ENCODE measurements at regions not wholly inside any gene's neighbourhood (a gene's known extent, or its start where the extent isn't known, plus 50 kb on each side); places are given as distances from the start of the nearest gene placed in this dataset.

DNA sequence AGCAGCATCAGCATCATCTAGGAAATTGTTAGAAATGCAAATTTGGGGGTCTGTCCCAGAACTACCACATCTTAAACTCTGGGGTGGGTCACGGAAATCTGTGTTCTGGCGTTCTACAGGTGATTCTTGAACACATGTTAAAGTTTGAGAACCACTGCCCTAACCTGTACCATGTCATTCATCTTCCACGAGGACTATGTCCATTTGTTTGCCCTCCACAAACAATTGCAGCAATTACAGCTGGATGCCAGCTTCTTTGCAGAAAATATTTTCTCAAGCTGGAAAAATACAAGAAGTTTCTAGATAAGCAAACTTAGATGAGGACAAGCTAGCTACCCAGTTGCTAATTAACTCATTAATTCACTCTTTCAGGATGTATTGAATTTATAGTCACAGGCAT, 54.1 kb downstream of the MAFB start:
- no peak overlapping the region for H3K4me3 ChIP-seq
- no peaks in the 10 kb centered on the region for H3K9me3 ChIP-seq
- H3K4me1 ChIP-seq: no peaks in the 10 kb centered on the region
- no peak overlapping the region for H3K27ac ChIP-seq
- WGBS, 2 donors: 76 to 78% methylated on average over 3 of the region's 3 CpGs
- no peaks in the 10 kb centered on the region for H3K36me3 ChIP-seq
- no peaks in the 10 kb centered on the region for H3K27me3 ChIP-seq
- TF ChIP-seq CTCF (IDR thresholded peaks at IDR 0.05) (no peak), EP300 (IDR thresholded peaks at IDR 0.05) (no peak), POLR2A (IDR thresholded peaks at IDR 0.05) (no peak)
- DNase-seq (ENCODE audit: low spot score in 2 of 2): no peak

- TF ChIP-seq POLR2A (IDR thresholded peaks at IDR 0.05) (no peak), CTCF (IDR thresholded peaks at IDR 0.05) (no peak), EP300 (IDR thresholded peaks at IDR 0.05) (no peak)
- Histone ChIP-seq H3K4me3 (no peak overlapping the region), H3K9me3 (no peaks in the 10 kb centered on the region), H3K27ac (no peak overlapping the region), H3K36me3 (no peaks in the 10 kb centered on the region), H3K27me3 (no peaks in the 10 kb centered on the region), H3K4me1 (no peaks in the 10 kb centered on the region)
- no peak for DNase-seq (ENCODE audit: low spot score in 2 of 2)
- WGBS, 2 donors: 64 to 76% methylated on average over 5 of the region's 5 CpGs
Measured at GRCh38 chr20:40633123-40633850, 55.7 kb downstream of the MAFB start.

DNA sequence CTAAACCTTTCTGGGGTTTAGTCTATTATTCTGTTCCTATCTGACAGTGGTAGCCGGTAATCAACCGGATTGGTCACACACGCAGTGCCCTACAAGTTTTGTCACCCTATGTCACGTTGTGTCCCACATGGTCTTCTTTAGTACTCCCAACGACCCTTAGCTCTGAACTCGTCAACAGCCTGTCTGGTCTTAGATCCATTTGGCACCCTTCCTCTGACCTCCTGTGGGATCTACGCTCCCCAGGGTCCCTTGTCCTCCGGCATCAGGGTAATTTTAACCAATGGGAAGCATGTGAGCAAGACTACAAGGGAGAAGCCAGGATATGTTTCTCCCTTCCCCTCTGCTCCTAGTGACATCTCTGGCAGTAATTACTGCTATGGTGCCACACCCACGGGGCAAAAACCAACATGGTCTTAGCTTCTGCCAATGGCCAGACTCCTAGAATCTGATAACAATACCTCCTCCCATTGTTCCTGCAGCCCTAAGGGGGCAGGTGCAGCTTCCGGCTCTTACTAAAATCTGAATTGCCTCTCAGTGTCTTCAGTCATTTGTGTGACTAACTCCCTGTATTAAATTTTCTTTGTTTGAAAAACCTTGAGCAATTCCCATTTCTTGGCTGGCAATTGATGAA, 56.6 kb downstream of the MAFB start:
- H3K27me3 ChIP-seq: no peaks in the 10 kb centered on the region
- no peak overlapping the region for H3K4me3 ChIP-seq
- H3K9me3 ChIP-seq: peaks cover 0 to 4% (median 0%) of the 10 kb centered on the region in 4 donors
- no peaks in the 10 kb centered on the region for H3K4me1 ChIP-seq
- 78 to 81% methylated on average over 10 of the region's 10 CpGs for WGBS, 2 donors
- no peak for DNase-seq (ENCODE audit: low spot score in 2 of 2)
- no peak overlapping the region for H3K27ac ChIP-seq
- no peaks in the 10 kb centered on the region for H3K36me3 ChIP-seq
- TF ChIP-seq POLR2A (IDR thresholded peaks at IDR 0.05) (no peak), EP300 (IDR thresholded peaks at IDR 0.05) (no peak), CTCF (IDR thresholded peaks at IDR 0.05) (no peak)

- TF ChIP-seq POLR2A (IDR thresholded peaks at IDR 0.05) (no peak), CTCF (IDR thresholded peaks at IDR 0.05) (no peak), EP300 (IDR thresholded peaks at IDR 0.05) (no peak)
- no peak for DNase-seq (ENCODE audit: low spot score in 2 of 2)
- Histone ChIP-seq H3K4me3 (no peak overlapping the region), H3K27me3 (no peaks in the 10 kb centered on the region), H3K9me3 (peaks cover 0 to 10% (median 0%) of the 10 kb centered on the region in 4 donors), H3K27ac (no peak overlapping the region), H3K4me1 (no peaks in the 10 kb centered on the region), H3K36me3 (no peaks in the 10 kb centered on the region)
- WGBS, 2 donors: 88 to 90% methylated on average over 10 of the region's 10 CpGs
Measured at GRCh38 chr20:40631119-40631631, 57.9 kb downstream of the MAFB start.

DNA sequence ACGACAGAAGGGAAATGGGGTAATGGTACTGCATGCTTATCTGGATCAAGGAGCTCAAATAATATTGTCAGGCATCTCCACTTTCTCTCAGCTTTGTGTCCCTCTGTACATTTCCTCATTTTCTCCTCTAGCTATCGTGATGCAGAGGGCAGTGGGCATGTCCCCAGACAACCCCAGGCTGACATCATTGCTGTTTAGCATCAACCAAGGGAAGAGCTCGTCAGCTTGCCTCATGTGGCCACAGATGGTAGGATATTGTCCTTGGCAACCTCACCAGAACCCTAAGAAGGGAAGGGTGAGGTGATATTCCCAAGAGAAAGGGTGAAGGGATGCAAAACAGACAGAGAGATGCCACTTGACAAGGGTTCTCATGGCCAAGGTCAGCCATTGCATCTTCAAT, 58.3 kb downstream of the MAFB start:
- H3K27me3 ChIP-seq: no peaks in the 10 kb centered on the region
- H3K27ac ChIP-seq: no peak overlapping the region
- H3K9me3 ChIP-seq: peaks cover 0 to 15% (median 0%) of the 10 kb centered on the region in 4 donors
- H3K4me3 ChIP-seq: no peak overlapping the region
- no peak for DNase-seq (ENCODE audit: low spot score in 2 of 2)
- 75 to 83% methylated on average over 3 of the region's 3 CpGs for WGBS, 2 donors
- no peaks in the 10 kb centered on the region for H3K36me3 ChIP-seq
- TF ChIP-seq POLR2A (IDR thresholded peaks at IDR 0.05): no peak
- no peak for TF ChIP-seq EP300 (IDR thresholded peaks at IDR 0.05)
- TF ChIP-seq CTCF (IDR thresholded peaks at IDR 0.05): no peak
- no peaks in the 10 kb centered on the region for H3K4me1 ChIP-seq

Measured in tibial nerve (tissue), 4 donors.